ENCODE measurements at regions not wholly inside any gene's neighbourhood (a gene's known extent, or its start where the extent isn't known, plus 50 kb on each side); places are given as distances from the start of the nearest gene placed in this dataset.

DNA sequence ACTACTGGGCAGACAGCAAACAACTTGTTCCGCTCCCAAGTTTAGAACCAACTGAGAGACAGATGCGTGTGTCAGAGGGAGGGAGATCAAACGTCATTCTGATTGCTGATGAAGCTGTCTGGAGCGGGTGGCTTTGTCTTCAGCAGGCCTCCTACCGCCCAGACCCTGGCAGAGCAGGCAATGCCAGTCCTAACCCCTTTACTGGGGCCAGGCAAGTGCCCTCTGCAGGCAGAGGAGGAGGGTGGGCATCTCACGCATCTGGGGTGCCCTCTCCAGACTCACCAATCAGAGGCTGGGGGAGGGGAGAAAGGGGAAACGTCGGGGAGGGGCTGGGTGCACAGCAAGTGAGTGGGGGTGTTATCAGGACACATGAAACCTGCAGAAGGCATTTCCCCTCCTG, 126.6 kb downstream of the ACTL8 start:
- intact Hi-C loops (cut with DNase I): no loop called here
- Histone ChIP-seq H3K4me3 (no peak overlapping the region), H3K4me1 (peaks cover 0 to 8% (median 0%) of the 10 kb centered on the region in 9 donors), H3K27ac (peak overlapping the region in 1 of 10 donors; percentile 9), H3K9me3 (no peaks in the 10 kb centered on the region), H3K27me3 (peaks cover 0 to under 1% (median 0%) of the 10 kb centered on the region in 7 donors), H3K36me3 (no peaks in the 10 kb centered on the region)
- WGBS, 2 donors: 17 to 25% methylated on average over 8 of the region's 8 CpGs
- TF ChIP-seq, protein P1, sequence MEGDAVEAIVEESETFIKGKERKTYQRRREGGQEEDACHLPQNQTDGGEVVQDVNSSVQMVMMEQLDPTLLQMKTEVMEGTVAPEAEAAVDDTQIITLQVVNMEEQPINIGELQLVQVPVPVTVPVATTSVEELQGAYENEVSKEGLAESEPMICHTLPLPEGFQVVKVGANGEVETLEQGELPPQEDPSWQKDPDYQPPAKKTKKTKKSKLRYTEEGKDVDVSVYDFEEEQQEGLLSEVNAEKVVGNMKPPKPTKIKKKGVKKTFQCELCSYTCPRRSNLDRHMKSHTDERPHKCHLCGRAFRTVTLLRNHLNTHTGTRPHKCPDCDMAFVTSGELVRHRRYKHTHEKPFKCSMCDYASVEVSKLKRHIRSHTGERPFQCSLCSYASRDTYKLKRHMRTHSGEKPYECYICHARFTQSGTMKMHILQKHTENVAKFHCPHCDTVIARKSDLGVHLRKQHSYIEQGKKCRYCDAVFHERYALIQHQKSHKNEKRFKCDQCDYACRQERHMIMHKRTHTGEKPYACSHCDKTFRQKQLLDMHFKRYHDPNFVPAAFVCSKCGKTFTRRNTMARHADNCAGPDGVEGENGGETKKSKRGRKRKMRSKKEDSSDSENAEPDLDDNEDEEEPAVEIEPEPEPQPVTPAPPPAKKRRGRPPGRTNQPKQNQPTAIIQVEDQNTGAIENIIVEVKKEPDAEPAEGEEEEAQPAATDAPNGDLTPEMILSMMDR (IDR thresholded peaks at IDR 0.05): peak in 7 of 9 donors; percentile 8 to 41 (median 21)
- DNase-seq (no peak), ATAC-seq (peak; percentile 44 to 87 (median 74))

DNA sequence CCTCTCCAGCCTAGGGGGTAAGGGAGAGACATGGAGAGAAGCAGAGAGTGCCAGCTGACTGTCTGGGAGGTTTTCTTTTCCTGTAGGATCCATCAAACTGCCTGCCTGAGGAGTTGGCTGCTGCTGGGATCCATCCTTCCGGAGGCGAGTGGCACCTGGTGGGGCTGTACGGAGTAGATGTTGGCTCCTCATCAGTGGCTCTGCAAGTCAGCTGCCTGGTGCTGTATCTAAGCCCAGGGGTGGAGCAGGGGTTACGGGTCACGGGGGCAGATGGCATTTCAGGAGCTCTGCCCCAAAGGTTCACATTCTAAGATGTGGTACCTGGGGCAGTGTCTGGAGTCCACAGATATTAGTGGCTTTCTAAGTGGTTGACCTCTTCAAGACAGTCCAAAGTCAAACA, 128.0 kb downstream of the ACTL8 start:
- Histone ChIP-seq H3K27ac (no peak overlapping the region), H3K9me3 (no peaks in the 10 kb centered on the region), H3K4me3 (no peak overlapping the region), H3K4me1 (peaks cover 0 to 8% (median 3%) of the 10 kb centered on the region in 9 donors), H3K36me3 (no peaks in the 10 kb centered on the region), H3K27me3 (peaks cover 0 to 11% (median 0%) of the 10 kb centered on the region in 7 donors)
- intact Hi-C loops (cut with DNase I): no loop called here
- no peak for DNase-seq
- no peak for ATAC-seq
- TF ChIP-seq, protein P1 (IDR thresholded peaks at IDR 0.05): no peak
- WGBS, 2 donors: 88 to 92% methylated on average over 5 of the region's 5 CpGs

DNA sequence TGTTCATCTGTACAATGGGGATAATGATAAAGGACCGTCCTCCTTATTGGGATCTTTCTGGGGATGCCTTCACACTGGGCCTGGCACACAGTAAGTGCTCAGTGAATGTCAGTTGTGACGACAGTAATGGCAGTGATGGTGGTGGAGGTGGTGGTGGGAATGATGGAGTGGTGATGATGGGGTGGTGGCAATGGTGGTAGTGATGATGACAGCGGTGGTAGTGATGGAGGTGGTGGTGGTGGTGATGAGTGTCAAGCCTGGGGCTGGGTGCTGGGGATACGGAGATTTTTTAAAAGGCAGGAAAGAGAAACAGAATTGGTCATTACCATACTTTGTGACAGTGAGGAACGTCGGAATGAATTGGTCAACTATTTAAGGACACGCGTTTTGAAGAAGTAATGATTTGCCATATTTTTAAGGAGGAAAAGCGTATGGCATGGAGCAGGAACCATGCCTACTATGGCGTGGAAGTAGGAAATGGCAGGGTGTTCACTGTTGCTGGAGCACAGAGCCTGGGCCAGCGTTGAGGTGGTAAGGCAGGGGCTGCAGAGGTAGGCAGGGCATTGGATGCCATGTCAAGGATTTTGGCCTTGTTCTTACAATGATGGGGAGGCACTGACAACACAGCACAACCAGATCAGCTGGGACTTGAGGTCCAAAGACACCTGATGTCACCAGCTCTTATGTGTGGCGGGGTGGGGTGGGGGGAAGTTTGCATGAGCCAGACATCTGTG, 128.7 kb downstream of the ACTL8 start:
- peaks cover 0 to 11% (median 0%) of the 10 kb centered on the region in 7 donors for H3K27me3 ChIP-seq
- H3K9me3 ChIP-seq: no peaks in the 10 kb centered on the region
- no peak overlapping the region for H3K27ac ChIP-seq
- intact Hi-C loops (cut with DNase I): no loop called here
- TF ChIP-seq, protein P1 (IDR thresholded peaks at IDR 0.05): no peak
- ATAC-seq (no peak), DNase-seq (no peak)
- WGBS, 2 donors: 80 to 89% methylated on average over 12 of the region's 12 CpGs
- H3K4me3 ChIP-seq: no peak overlapping the region
- H3K36me3 ChIP-seq: no peaks in the 10 kb centered on the region
- peaks cover 0 to 8% (median 5%) of the 10 kb centered on the region in 9 donors for H3K4me1 ChIP-seq

- intact Hi-C loops (cut with DNase I): no loop called here
- H3K9me3 ChIP-seq: no peaks in the 10 kb centered on the region
- no peak overlapping the region for H3K27ac ChIP-seq
- no peaks in the 10 kb centered on the region for H3K36me3 ChIP-seq
- TF ChIP-seq, protein P1 (IDR thresholded peaks at IDR 0.05): no peak
- peaks cover 0 to 11% (median 0%) of the 10 kb centered on the region in 7 donors for H3K27me3 ChIP-seq
- H3K4me1 ChIP-seq: peaks cover 0 to 13% (median 5%) of the 10 kb centered on the region in 9 donors
- DNase-seq: no peak
- WGBS, 2 donors: 65 to 67% methylated on average over 10 of the region's 10 CpGs
- no peak overlapping the region for H3K4me3 ChIP-seq
- no peak for ATAC-seq
These were observed 130.7 kb downstream of the ACTL8 start for GRCh38 chr1:17885663-17886320.
